NCI-H2227 (cell line): ENCODE measurements at regions not wholly inside any gene's neighbourhood (a gene's known extent, or its start where the extent isn't known, plus 50 kb on each side); places are given as distances from the start of the nearest gene placed in this dataset.

Experiments used
- DNase-seq: peaks from one replicate; lab custom pipeline; 2025; ENCODE audit not compliant: unreplicated experiment; lab: John Stamatoyannopoulos, UW

- no peak for DNase-seq
Observed at GRCh38 chr9:105191508-105192121, 52.8 kb upstream of the SLC44A1 start.

- DNase-seq, result no peak
Observed at GRCh38 chr9:105193560-105193959, 50.9 kb upstream of the SLC44A1 start.

GRCh38 chr9:105194234-105194633, 50.2 kb upstream of the SLC44A1 start:
- no peak for DNase-seq
